GM19193 (cell line): ENCODE measurements at regions not wholly inside any gene's neighbourhood (a gene's known extent, or its start where the extent isn't known, plus 50 kb on each side); places are given as distances from the start of the nearest gene placed in this dataset.

Experiments
- POLR2A ChIP-seq: IDR thresholded peaks from 4 replicates; pipeline ENCODE4 v1.6.1; 2011; ENCODE audit not compliant: insufficient read depth, insufficient read length; ENCODE audit errors: extremely low read depth

GRCh38 chr10:27451054-27451453 is 53.0 kb upstream of the RAB18 start:
- no peak for TF ChIP-seq POLR2A

- no peak for TF ChIP-seq POLR2A
Observed at GRCh38 chr10:27450225-27450624, 53.9 kb upstream of the RAB18 start.

- TF ChIP-seq POLR2A: no peak
Observed at GRCh38 chr10:27449571-27449970, 54.5 kb upstream of the RAB18 start.

DNA sequence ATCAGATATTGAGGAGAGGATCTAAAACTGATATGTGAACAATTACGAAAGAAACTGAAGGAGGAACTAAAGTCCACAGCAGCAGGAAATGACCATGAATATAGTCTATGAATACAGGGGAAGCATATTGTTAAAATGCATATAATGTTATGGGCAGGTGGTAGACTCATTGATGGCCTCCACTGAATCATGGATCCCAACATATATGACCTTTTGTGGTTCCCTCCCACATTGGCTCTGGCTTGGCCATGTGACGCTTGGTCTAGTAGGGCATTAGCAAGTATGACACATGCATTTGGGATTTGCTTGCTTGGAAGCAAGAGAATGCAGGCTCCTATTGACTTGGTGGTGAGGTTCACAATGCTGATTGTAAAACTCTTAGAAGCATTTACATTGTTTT is 55.2 kb upstream of the RAB18 start:
- no peak for TF ChIP-seq POLR2A

DNA sequence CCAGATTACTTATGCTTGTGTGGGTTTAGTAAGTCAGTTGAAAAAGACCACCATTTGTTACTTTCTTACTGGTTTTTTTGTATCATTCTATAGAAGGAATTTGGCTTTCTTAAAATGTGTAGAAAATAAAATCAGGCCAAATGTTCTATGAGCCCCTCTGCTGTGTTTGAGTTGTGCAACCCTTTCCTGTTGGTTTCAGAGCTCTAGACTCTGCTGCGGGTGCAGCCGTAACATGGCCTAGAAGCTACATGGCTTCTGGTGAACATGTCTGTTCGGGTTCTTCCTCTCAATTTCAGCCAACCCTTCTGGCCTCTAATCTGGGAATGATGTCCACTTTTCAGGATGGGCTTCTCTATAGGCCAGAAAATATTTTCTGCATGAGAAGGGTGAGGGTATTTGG is 56.6 kb upstream of the RAB18 start:
- TF ChIP-seq POLR2A: no peak

- no peak for TF ChIP-seq POLR2A
Observed at GRCh38 chr10:27446091-27446918, 57.8 kb upstream of the RAB18 start.

GRCh38 chr10:27445070-27445469 is 59.0 kb upstream of the RAB18 start:
- no peak for TF ChIP-seq POLR2A

GRCh38 chr10:27440478-27440877 is 63.6 kb upstream of the RAB18 start:
- TF ChIP-seq POLR2A: no peak

DNA sequence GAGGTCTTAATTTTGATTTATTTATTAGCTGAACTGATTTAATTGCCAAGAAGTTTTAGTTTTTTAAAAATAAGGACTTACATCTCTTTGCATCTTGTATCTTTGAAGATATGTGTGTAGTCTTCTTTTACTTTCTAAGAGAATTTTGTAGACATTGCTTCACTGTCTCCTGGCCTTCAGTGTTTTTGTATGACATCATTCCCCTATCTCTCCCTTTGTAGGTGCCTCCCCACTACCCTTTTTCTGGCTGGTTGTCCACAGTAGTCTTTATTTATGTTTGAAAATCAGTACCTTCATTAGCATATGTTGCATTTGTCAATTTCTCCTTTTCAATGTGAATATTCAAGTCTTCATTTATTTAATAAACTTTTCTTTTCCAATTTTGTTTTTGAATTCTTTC is 64.1 kb upstream of the RAB18 start:
- no peak for TF ChIP-seq POLR2A

DNA sequence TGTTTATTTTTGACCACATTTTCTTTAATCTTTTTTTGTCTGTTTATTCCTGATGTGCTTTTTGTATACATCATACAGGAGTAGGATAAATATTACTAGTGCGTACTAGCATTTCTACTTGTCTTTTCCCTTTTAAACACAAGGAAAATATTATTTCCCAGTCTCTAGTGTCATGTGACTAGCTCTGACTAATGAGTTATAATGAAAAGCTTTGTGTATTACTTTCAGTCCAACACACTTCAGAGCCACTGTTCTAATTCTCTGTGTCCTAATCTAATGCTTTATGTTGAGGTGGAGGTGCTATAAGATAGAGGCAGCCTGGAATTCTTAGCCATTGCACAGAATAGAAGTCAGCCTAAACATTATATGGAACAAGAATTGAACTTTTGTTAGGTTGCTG is 65.0 kb upstream of the RAB18 start:
- TF ChIP-seq POLR2A: no peak

DNA sequence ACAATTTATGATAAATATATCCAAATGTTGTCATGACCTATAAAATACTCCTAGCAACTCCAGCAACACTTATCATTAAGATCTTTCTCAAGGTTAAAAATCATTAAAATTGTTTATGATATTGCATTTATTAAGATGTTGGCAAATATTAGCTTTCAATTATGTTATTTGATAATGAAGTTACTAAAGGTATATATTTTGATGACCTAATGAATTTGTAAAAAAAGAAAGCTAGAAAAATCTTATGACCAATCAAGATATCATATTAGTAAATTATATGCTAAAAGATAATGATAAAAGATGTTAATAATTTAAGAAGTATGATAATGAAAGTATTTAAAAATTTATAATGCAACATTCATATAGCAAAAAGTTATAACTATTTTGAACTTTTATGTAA is 66.3 kb upstream of the RAB18 start:
- no peak for TF ChIP-seq POLR2A

GRCh38 chr10:27436710-27437109 is 67.4 kb upstream of the RAB18 start:
- TF ChIP-seq POLR2A: no peak

- TF ChIP-seq POLR2A: no peak
Observed at GRCh38 chr10:27433976-27434375, 70.1 kb upstream of the RAB18 start.

DNA sequence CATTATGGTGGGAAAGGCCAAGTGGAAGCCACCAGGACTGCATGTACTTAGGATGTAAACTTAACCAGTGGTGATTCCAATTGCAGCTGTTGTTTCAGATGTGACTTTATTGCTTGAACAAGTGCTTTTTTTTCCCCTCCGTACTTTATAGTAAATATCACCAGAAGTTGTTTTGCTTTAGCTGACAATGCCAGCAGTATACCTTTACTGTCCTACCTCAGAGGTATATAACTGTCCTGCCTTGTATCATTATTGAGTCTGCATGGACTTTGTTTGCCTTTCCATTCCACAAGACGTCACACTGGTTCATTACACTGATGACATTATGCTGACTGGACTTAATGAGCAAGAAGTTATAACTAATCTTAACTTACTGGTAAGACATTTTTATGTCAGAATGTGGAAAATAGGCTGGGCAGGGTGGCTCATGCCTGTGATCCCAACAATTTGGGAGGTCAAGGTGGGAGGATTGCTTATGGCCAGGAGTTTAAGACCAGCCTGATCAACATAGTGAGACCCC is 77.1 kb upstream of the RAB18 start:
- no peak for TF ChIP-seq POLR2A

DNA sequence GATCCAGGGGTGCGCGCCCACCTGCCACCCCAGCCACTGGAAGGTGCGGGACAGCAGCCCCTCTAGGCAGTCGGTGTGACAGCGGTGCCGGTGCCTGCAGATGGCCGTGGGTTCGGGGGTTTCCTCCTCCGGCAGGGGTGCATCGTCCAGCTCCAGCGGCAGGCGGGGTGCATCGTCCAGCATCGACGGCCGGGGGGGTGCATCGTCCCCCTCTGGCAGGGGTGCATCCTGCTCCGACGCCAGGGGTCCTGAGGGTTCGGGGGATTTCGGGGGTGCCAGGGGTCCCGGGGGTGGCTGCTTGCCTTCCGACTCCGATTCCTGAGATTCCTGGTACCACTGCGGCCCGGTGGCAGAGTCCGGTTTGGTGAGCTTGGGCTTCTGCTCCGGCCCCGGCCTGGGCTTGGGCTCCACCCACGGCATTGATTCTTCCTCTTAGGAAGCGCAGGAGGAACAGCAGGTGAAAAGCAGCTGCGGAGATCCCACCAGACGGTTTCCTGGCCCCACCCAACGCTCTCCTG is 90.2 kb upstream of the RAB18 start:
- no peak for TF ChIP-seq POLR2A

- no peak for TF ChIP-seq POLR2A
Observed at GRCh38 chr10:27413387-27413786, 90.7 kb upstream of the RAB18 start.
